ENCODE measurements at regions not wholly inside any gene's neighbourhood (a gene's known extent, or its start where the extent isn't known, plus 50 kb on each side); places are given as distances from the start of the nearest gene placed in this dataset.

GRCh38 chr17:69949496-69949895, 125.5 kb upstream of the KCNJ16 start:
- no peaks in the 10 kb centered on the region for H3K4me1 ChIP-seq (ENCODE audit: insufficient read depth, low read length)
- DNase-seq (ENCODE audit: low spot score) (no peak), FAIRE-seq (no peak), ATAC-seq (no peak)
- no peaks in the 10 kb centered on the region for H4K20me1 ChIP-seq (ENCODE audit: insufficient read depth, low read length)
- no peak overlapping the region for H3K4me3 ChIP-seq (replicated peaks in 1 of 3; ENCODE audit: insufficient read depth in 1 of 3, low read depth in 2 of 3, low read length in 3 of 3)
- H3K27me3 ChIP-seq (ENCODE audit: control insufficient read depth in 1 of 2, insufficient read depth in 2 of 2, low read length in 2 of 2) = no peaks in the 10 kb centered on the region
- TF ChIP-seq TBL1XR1 (IDR thresholded peaks at IDR 0.05; ENCODE audit: borderline replicate concordance, low read length, partially characterized antibody) (no peak), PBX3 (CRISPR knock-in tag; IDR thresholded peaks at IDR 0.05; ENCODE audit: borderline replicate concordance) (no peak), TIGD3 (CRISPR knock-in tag; IDR thresholded peaks at IDR 0.05; ENCODE audit: borderline replicate concordance) (no peak), NAIF1 (CRISPR knock-in tag; IDR thresholded peaks at IDR 0.05; ENCODE audit: borderline replicate concordance) (no peak)
- H3K9me3 ChIP-seq (ENCODE audit: low read length) = peaks cover 91% of the 10 kb centered on the region
- intact Hi-C loops (cut with micrococcal nuclease; ENCODE audit: unreplicated experiment) (no loop called here), in situ Hi-C loops (cut with HindIII; ENCODE audit: extremely low pct_ligation_motif_present, low pct_unique_long_range_greater_than_20kb) (no loop called here)
- ChIA-PET CTCF (ENCODE audit: low intra/inter-chr PET ratio, low total read pairs) (no interaction called here), POLR2A (no interaction called here)
- H3K9ac ChIP-seq (ENCODE audit: insufficient read depth, low read depth, low read length) = no peak overlapping the region
- no peaks in the 10 kb centered on the region for H3K36me3 ChIP-seq (replicated peaks in 1 of 2; ENCODE audit: control insufficient read depth in 1 of 2, insufficient read depth in 2 of 2, low read length in 2 of 2)
- no TSS peak for BruUV-seq (replicated peaks)
- no peak overlapping the region for H2AFZ ChIP-seq (ENCODE audit: low read length)
- H3K4me2 ChIP-seq (ENCODE audit: low read depth, low read length) = no peak overlapping the region
- no peaks in the 10 kb centered on the region for H3K79me2 ChIP-seq (ENCODE audit: insufficient read depth, low read length)
- H3K27ac ChIP-seq (ENCODE audit: extremely low read length, insufficient read depth, low read length) = no peak overlapping the region

GRCh38 chr17:69949973-69950695, 124.9 kb upstream of the KCNJ16 start:
- CTCF ChIA-PET (ENCODE audit: low intra/inter-chr PET ratio, low total read pairs) = no interaction called here
- WGBS (ENCODE audit: low lambda C conversion rate) = 28% methylated on average over 6 of the region's 6 CpGs
- POLR2A ChIA-PET = no interaction called here
- Histone ChIP-seq H4K20me1 (ENCODE audit: insufficient read depth, low read length) (no peaks in the 10 kb centered on the region), H3K27ac (ENCODE audit: extremely low read length, insufficient read depth, low read length) (no peak overlapping the region), H3K27me3 (ENCODE audit: control insufficient read depth in 1 of 2, insufficient read depth in 2 of 2, low read length in 2 of 2) (no peaks in the 10 kb centered on the region), H2AFZ (ENCODE audit: low read length) (no peak overlapping the region), H3K4me3 (replicated peaks in 1 of 3; ENCODE audit: insufficient read depth in 1 of 3, low read depth in 2 of 3, low read length in 3 of 3) (no peak overlapping the region), H3K4me2 (ENCODE audit: low read depth, low read length) (no peak overlapping the region), H3K9me3 (ENCODE audit: low read length) (peaks cover 93% of the 10 kb centered on the region), H3K9ac (ENCODE audit: insufficient read depth, low read depth, low read length) (no peak overlapping the region), H3K79me2 (ENCODE audit: insufficient read depth, low read length) (no peaks in the 10 kb centered on the region), H3K4me1 (ENCODE audit: insufficient read depth, low read length) (no peaks in the 10 kb centered on the region), H3K36me3 (replicated peaks in 1 of 2; ENCODE audit: control insufficient read depth in 1 of 2, insufficient read depth in 2 of 2, low read length in 2 of 2) (no peaks in the 10 kb centered on the region)
- FAIRE-seq (no peak), ATAC-seq (no peak), DNase-seq (ENCODE audit: low spot score) (no peak)
- in situ Hi-C loops (cut with HindIII; ENCODE audit: extremely low pct_ligation_motif_present, low pct_unique_long_range_greater_than_20kb) = no loop called here
- intact Hi-C loops (cut with micrococcal nuclease; ENCODE audit: unreplicated experiment) = no loop called here
- BruUV-seq (replicated peaks) = no TSS peak
- TF ChIP-seq ZSCAN31 (CRISPR knock-in tag; IDR thresholded peaks at IDR 0.05; ENCODE audit: low read depth) (no peak), CENPBD1 (CRISPR knock-in tag; IDR thresholded peaks at IDR 0.05; ENCODE audit: borderline replicate concordance, low read depth) (no peak), MTF2 (CRISPR knock-in tag; IDR thresholded peaks at IDR 0.05; ENCODE audit: borderline replicate concordance) (no peak), TMF1 (CRISPR knock-in tag; IDR thresholded peaks at IDR 0.05; ENCODE audit: low read depth) (no peak), ATF1 (CRISPR knock-in tag; IDR thresholded peaks at IDR 0.05) (no peak)
- TF ChIP-seq, protein P1, sequence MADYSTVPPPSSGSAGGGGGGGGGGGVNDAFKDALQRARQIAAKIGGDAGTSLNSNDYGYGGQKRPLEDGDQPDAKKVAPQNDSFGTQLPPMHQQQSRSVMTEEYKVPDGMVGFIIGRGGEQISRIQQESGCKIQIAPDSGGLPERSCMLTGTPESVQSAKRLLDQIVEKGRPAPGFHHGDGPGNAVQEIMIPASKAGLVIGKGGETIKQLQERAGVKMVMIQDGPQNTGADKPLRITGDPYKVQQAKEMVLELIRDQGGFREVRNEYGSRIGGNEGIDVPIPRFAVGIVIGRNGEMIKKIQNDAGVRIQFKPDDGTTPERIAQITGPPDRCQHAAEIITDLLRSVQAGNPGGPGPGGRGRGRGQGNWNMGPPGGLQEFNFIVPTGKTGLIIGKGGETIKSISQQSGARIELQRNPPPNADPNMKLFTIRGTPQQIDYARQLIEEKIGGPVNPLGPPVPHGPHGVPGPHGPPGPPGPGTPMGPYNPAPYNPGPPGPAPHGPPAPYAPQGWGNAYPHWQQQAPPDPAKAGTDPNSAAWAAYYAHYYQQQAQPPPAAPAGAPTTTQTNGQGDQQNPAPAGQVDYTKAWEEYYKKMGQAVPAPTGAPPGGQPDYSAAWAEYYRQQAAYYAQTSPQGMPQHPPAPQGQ (CRISPR knock-in tag; IDR thresholded peaks at IDR 0.05; ENCODE audit: borderline replicate concordance) = no peak
- TF ChIP-seq, protein P2, sequence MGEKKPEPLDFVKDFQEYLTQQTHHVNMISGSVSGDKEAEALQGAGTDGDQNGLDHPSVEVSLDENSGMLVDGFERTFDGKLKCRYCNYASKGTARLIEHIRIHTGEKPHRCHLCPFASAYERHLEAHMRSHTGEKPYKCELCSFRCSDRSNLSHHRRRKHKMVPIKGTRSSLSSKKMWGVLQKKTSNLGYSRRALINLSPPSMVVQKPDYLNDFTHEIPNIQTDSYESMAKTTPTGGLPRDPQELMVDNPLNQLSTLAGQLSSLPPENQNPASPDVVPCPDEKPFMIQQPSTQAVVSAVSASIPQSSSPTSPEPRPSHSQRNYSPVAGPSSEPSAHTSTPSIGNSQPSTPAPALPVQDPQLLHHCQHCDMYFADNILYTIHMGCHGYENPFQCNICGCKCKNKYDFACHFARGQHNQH (CRISPR knock-in tag; IDR thresholded peaks at IDR 0.05) = no peak

Measured in HepG2 (cell line).